GM10266 (cell line): ENCODE measurements at regions not wholly inside any gene's neighbourhood (a gene's known extent, or its start where the extent isn't known, plus 50 kb on each side); places are given as distances from the start of the nearest gene placed in this dataset.

ENCODE experiments used
- DNase-seq: peaks from one replicate; pipeline ENCODE4 v3.0.0; 2012; ENCODE audit errors: extremely low spot score
- TF ChIP-seq, protein P1 (sequence below): IDR thresholded peaks from 2 replicates; pipeline ENCODE4 v1.5.1; 2012; ENCODE audit warnings: mild to moderate bottlenecking, low read depth; ENCODE audit not compliant: control insufficient read depth, insufficient read depth; ENCODE audit errors: missing control alignments

DNA sequence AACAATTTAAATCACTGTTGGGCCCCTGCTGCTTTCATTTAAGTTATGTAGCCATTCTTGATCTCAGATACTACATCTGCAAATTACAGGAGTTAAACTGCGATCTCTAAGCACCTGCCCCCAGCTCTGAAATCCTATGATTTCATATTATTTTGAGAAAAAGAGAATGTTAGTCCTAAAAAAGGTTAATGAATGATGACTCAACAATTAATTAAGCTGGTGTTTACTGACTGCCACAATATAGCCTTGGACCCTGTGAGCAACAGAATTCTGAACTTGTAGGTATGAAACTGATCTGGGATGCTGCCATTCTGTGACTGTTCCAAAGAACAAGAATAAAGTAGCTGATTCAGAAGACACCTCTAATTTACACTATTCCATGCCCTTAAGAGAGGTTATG lies 124.4 kb upstream of the FBXL7 start:
- TF ChIP-seq, protein P1, sequence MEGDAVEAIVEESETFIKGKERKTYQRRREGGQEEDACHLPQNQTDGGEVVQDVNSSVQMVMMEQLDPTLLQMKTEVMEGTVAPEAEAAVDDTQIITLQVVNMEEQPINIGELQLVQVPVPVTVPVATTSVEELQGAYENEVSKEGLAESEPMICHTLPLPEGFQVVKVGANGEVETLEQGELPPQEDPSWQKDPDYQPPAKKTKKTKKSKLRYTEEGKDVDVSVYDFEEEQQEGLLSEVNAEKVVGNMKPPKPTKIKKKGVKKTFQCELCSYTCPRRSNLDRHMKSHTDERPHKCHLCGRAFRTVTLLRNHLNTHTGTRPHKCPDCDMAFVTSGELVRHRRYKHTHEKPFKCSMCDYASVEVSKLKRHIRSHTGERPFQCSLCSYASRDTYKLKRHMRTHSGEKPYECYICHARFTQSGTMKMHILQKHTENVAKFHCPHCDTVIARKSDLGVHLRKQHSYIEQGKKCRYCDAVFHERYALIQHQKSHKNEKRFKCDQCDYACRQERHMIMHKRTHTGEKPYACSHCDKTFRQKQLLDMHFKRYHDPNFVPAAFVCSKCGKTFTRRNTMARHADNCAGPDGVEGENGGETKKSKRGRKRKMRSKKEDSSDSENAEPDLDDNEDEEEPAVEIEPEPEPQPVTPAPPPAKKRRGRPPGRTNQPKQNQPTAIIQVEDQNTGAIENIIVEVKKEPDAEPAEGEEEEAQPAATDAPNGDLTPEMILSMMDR = no peak
- DNase-seq = no peak

GRCh38 chr5:15374886-15375285 lies 125.1 kb upstream of the FBXL7 start:
- no peak for DNase-seq
- TF ChIP-seq, protein P1 = no peak

DNA sequence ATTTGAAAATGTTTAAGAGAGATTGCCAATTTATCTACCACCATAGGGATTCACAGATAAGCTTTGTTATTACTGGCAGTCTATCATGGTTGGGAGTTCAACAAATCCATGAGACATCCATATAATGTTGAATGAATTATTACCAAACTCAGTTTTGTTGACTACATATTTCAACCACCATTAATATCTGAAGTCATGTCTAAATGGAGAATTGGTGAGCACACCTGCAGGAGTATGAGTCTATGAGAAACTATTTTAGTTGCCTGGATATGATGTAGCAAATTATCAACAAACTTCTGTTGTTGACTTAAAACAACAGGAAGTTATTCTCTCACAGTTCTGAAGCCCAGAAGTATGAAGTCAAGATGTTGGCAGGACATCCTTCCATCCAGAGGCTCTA lies 126.8 kb upstream of the FBXL7 start:
- TF ChIP-seq, protein P1 = no peak
- DNase-seq = no peak

GRCh38 chr5:15371184-15371583 lies 128.8 kb upstream of the FBXL7 start:
- TF ChIP-seq, protein P1 = no peak
- no peak for DNase-seq

DNA sequence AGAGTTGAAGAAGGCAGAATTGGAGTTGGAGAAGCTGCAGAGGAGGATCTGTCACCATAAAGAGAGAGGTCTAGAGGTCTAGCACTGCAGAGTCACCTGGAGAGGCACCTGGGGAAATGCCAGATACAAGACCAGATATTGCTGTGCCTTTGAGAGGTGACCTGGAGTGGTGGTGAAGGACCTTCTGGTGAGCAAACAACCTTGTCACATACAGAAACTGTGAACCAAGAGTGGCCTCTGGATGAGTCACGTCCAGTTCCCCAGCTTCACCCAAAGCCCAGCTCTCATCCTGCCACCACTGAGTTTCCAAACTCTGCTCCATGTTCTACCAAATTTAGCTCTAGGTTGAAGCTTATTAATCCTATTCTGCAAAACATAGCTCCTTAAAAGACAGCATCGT lies 131.1 kb upstream of the FBXL7 start:
- DNase-seq = no peak
- TF ChIP-seq, protein P1 = no peak

- TF ChIP-seq, protein P1 = no peak
- no peak for DNase-seq
Observed at GRCh38 chr5:15367489-15367888, 132.5 kb upstream of the FBXL7 start.

- TF ChIP-seq, protein P1 = no peak
- no peak for DNase-seq
Observed at GRCh38 chr5:15366676-15367391, 133.1 kb upstream of the FBXL7 start.
